OCI-LY7 (cell line): ENCODE measurements at regions not wholly inside any gene's neighbourhood (a gene's known extent, or its start where the extent isn't known, plus 50 kb on each side); places are given as distances from the start of the nearest gene placed in this dataset.

Experiments
- BruUV-seq: library from RNA; stranded (reverse); fragments of 400-500 nt; replicated peaks from 2 replicates; lab custom pipeline; 2021; lab: Mats Ljungman, UMichigan
- CTCF ChIA-PET: fragments of 300-600 bp; sonication (Branson Sonifier 250); formaldehyde crosslinking; loops from one replicate; lab custom pipeline; 2022; ENCODE audit warnings: antibody characterized with exemption; ENCODE audit not compliant: unreplicated experiment; lab: Charles Lee
- POLR2A ChIA-PET: fragments of 300-600 bp; sonication (Branson Sonifier 250); formaldehyde crosslinking; loops from one replicate; lab custom pipeline; 2022; ENCODE audit warnings: antibody characterized with exemption; lab: Charles Lee
- DNase-seq: peaks from one replicate; pipeline ENCODE4 v3.0.0-alpha.2; 2015; ENCODE audit warnings: low spot score
- H2AFZ ChIP-seq: fragments of 200-600 bp; sonication (generic), shearing (Covaris generic); 2 replicates; pipeline ENCODE4 v1.6.1; 2014; ENCODE audit warnings: mild to moderate bottlenecking, antibody characterized with exemption, low read length, moderate library complexity
- H3K27ac ChIP-seq: fragments of 200-600 bp; sonication (generic); 2 replicates; pipeline ENCODE4 v1.5.1; 2014; ENCODE audit warnings: mixed run types, low read depth, mild to moderate bottlenecking, moderate library complexity, low read length, inconsistent platforms; ENCODE audit not compliant: poor library complexity, severe bottlenecking
- H3K36me3 ChIP-seq: fragments of 200-600 bp; sonication (generic); 2 replicates; pipeline ENCODE4 v1.6.1; 2014; ENCODE audit warnings: mild to moderate bottlenecking, antibody characterized with exemption, low read length, moderate library complexity, mixed read lengths; ENCODE audit not compliant: insufficient read depth
- H3K4me1 ChIP-seq: fragments of 200-600 bp; sonication (generic); 2 replicates; pipeline ENCODE4 v1.5.1; 2014; ENCODE audit warnings: mild to moderate bottlenecking, low read length; ENCODE audit not compliant: insufficient read depth, poor library complexity, severe bottlenecking
- H3K4me2 ChIP-seq: fragments of 200-600 bp; sonication (generic); 2 replicates; pipeline ENCODE4 v1.6.1; 2014; ENCODE audit warnings: mild to moderate bottlenecking, low read length
- H3K4me3 ChIP-seq: fragments of 200-600 bp; sonication (generic); 2 replicates; pipeline ENCODE4 v1.5.1; 2014; ENCODE audit warnings: mild to moderate bottlenecking, low read depth, low read length; ENCODE audit not compliant: poor library complexity, severe bottlenecking
- H3K79me2 ChIP-seq: fragments of 200-600 bp; sonication (generic); 2 replicates; pipeline ENCODE4 v1.6.1; 2016; ENCODE audit warnings: low read depth, mild to moderate bottlenecking, low read length, moderate library complexity, mixed read lengths; ENCODE audit not compliant: insufficient read depth
- H3K9me2 ChIP-seq: fragments of 200-600 bp; sonication (generic); 2 replicates; pipeline ENCODE4 v1.6.1; 2016; ENCODE audit warnings: mild to moderate bottlenecking, low read length, mixed read lengths; ENCODE audit not compliant: insufficient read depth
- H3K9me3 ChIP-seq: fragments of 200-600 bp; sonication (generic); 2 replicates; pipeline ENCODE4 v1.6.1; 2014; ENCODE audit warnings: mild to moderate bottlenecking, mixed run types, low read length, mixed read lengths
- H4K20me1 ChIP-seq: fragments of 200-600 bp; sonication (generic); 2 replicates; pipeline ENCODE4 v1.6.1; 2014; ENCODE audit warnings: mild to moderate bottlenecking, antibody characterized with exemption, low read length, moderate library complexity, mixed read lengths; ENCODE audit not compliant: insufficient read depth
- EZH2phosphoT487 ChIP-seq: fragments of 200-600 bp; sonication (generic); IDR thresholded peaks from 2 replicates; pipeline ENCODE4 v1.6.1; 2018; ENCODE audit warnings: low read depth, borderline replicate concordance, mild to moderate bottlenecking, mixed run types, antibody characterized with exemption, low read length, moderate library complexity, mixed read lengths
- intact Hi-C: fragments of 100-400 bp; cut with micrococcal nuclease; formaldehyde crosslinking; loops from one replicate; pipeline ENCODE4 v1.10.0; 2022; ENCODE audit not compliant: unreplicated experiment
- TF ChIP-seq, protein P1 (sequence below): fragments of 200-600 bp; sonication (generic); conservative IDR thresholded peaks from 2 replicates; pipeline ENCODE4 v1.5.1; 2014; ENCODE audit warnings: mild to moderate bottlenecking, antibody characterized with exemption, low read length, moderate library complexity, mixed read lengths

DNA sequence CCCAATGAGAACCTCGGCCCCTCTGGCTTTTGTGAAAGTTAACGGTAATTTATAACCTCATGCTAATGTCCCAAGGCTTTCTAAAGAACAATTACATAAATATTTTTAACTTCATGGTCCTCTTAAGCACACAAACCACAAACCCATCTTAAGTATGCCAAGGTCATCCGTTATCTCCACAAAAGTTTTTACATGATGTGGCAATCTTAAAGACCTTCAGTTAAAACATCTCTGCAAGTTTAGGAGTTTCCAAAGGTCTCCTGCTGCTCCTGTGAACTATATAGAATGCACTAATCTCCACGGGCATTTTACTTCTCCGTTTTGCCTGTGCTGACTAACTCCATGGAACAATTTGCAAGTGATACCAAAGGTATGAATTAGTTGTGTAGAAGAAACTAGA is 228.2 kb downstream of the TLE1 start:
- H3K4me1 ChIP-seq, result no peaks in the 10 kb centered on the region
- no peaks in the 10 kb centered on the region for H3K9me2 ChIP-seq
- H3K36me3 ChIP-seq, result no peaks in the 10 kb centered on the region
- DNase-seq, result no peak
- H4K20me1 ChIP-seq, result no peaks in the 10 kb centered on the region
- no peak overlapping the region for H3K4me3 ChIP-seq
- no peaks in the 10 kb centered on the region for H3K9me3 ChIP-seq
- no peak overlapping the region for H3K27ac ChIP-seq
- intact Hi-C loops, result no loop called here
- no peak for TF ChIP-seq EZH2phosphoT487
- TF ChIP-seq, protein P1, sequence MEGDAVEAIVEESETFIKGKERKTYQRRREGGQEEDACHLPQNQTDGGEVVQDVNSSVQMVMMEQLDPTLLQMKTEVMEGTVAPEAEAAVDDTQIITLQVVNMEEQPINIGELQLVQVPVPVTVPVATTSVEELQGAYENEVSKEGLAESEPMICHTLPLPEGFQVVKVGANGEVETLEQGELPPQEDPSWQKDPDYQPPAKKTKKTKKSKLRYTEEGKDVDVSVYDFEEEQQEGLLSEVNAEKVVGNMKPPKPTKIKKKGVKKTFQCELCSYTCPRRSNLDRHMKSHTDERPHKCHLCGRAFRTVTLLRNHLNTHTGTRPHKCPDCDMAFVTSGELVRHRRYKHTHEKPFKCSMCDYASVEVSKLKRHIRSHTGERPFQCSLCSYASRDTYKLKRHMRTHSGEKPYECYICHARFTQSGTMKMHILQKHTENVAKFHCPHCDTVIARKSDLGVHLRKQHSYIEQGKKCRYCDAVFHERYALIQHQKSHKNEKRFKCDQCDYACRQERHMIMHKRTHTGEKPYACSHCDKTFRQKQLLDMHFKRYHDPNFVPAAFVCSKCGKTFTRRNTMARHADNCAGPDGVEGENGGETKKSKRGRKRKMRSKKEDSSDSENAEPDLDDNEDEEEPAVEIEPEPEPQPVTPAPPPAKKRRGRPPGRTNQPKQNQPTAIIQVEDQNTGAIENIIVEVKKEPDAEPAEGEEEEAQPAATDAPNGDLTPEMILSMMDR, result no peak
- H2AFZ ChIP-seq, result no peak overlapping the region
- ChIA-PET POLR2A (no interaction called here), CTCF (no interaction called here)
- no peaks in the 10 kb centered on the region for H3K79me2 ChIP-seq
- H3K4me2 ChIP-seq, result no peak overlapping the region
- BruUV-seq, result no TSS peak

DNA sequence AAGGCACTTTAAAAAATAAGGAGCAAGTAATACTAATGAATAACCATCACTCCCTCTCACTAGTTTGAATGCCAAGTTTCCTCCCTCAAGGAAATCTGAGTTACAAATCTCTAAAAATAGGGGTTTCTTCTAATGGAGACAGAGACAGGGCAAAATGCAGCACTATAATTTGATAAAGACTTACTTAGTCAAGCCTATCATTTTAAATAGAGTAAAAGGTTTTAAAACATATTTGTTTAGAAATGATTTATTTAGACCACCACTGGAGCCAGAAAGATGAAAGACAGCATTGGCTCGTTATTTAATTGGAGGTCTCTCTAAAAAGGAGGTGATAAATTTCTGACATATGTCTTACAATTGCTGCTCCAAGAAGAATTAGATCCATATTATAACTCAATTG is 228.7 kb downstream of the TLE1 start:
- no TSS peak for BruUV-seq
- intact Hi-C loops, result no loop called here
- H3K79me2 ChIP-seq, result no peaks in the 10 kb centered on the region
- no peak overlapping the region for H2AFZ ChIP-seq
- H3K4me3 ChIP-seq, result no peak overlapping the region
- H3K4me2 ChIP-seq, result no peak overlapping the region
- CTCF ChIA-PET, result no interaction called here
- H3K4me1 ChIP-seq, result no peaks in the 10 kb centered on the region
- no peaks in the 10 kb centered on the region for H3K36me3 ChIP-seq
- POLR2A ChIA-PET, result no interaction called here
- TF ChIP-seq, protein P1, result no peak
- TF ChIP-seq EZH2phosphoT487, result no peak
- H4K20me1 ChIP-seq, result no peaks in the 10 kb centered on the region
- no peak overlapping the region for H3K27ac ChIP-seq
- no peaks in the 10 kb centered on the region for H3K9me3 ChIP-seq
- no peak for DNase-seq
- no peaks in the 10 kb centered on the region for H3K9me2 ChIP-seq

- Histone ChIP-seq H3K4me1 (no peaks in the 10 kb centered on the region), H3K36me3 (no peaks in the 10 kb centered on the region), H3K4me2 (no peak overlapping the region), H3K79me2 (no peaks in the 10 kb centered on the region), H4K20me1 (no peaks in the 10 kb centered on the region), H2AFZ (no peak overlapping the region), H3K4me3 (no peak overlapping the region), H3K9me2 (no peaks in the 10 kb centered on the region), H3K27ac (no peak overlapping the region), H3K9me3 (no peaks in the 10 kb centered on the region)
- BruUV-seq, result no TSS peak
- no peak for DNase-seq
- no peak for TF ChIP-seq EZH2phosphoT487
- TF ChIP-seq, protein P1, result no peak
- ChIA-PET POLR2A (no interaction called here), CTCF (no interaction called here)
- intact Hi-C loops, result no loop called here
Observed at GRCh38 chr9:81459591-81459990, 229.8 kb downstream of the TLE1 start.
